CD4-positive, alpha-beta T cell (primary cell): ENCODE measurements at regions not wholly inside any gene's neighbourhood (a gene's known extent, or its start where the extent isn't known, plus 50 kb on each side); places are given as distances from the start of the nearest gene placed in this dataset.

Experiments used
- ATAC-seq: fragments of 200-7000 bp; cut with Tn5 transposase; one replicate; pipeline ENCODE4 v1.10.0; 2022; ENCODE audit warnings: mild to moderate bottlenecking; ENCODE audit not compliant: poor library complexity
- CTCF ChIA-PET: fragments of 350-600 bp; sonication (Branson Sonifier 250); formaldehyde crosslinking; loops from one replicate; lab custom pipeline; 2021; ENCODE audit warnings: antibody characterized with exemption, inconsistent platforms; lab: Charles Lee
- POLR2A ChIA-PET: fragments of 350-600 bp; sonication (Branson Sonifier 250); formaldehyde crosslinking; loops from one replicate; lab custom pipeline; 2021; ENCODE audit warnings: antibody characterized with exemption, inconsistent platforms; lab: Charles Lee
- DNase-seq, 14 experiments: peaks; one replicate each; pipeline ENCODE4 v3.0.0-alpha.2; 2013 to 2020; ENCODE audit warnings: mixed read lengths in 2 of 14
- H3K27ac ChIP-seq, 2 donors: one replicate each; pipeline versions ENCODE4 v1.5.1 to v1.7.0; 2013; ENCODE audit warnings: low read length in 2 of 2, low read depth in 1 of 2, mild to moderate bottlenecking in 1 of 2
- H3K27me3 ChIP-seq, 2 experiments: 1 replicate in 1 of 2; 2 replicates in 1 of 2; pipeline versions ENCODE4 v1.6.1 to v1.7.0; 2013; ENCODE audit warnings: low read length in 2 of 2, control low read depth in 1 of 2, mild to moderate bottlenecking in 1 of 2, moderate library complexity in 1 of 2; ENCODE audit not compliant: insufficient read depth in 2 of 2, control insufficient read depth in 1 of 2
- H3K36me3 ChIP-seq: one replicate; pipeline ENCODE4 v1.6.1; 2013; ENCODE audit warnings: low read length, control low read depth; ENCODE audit not compliant: insufficient read depth
- H3K4me1 ChIP-seq: one replicate; pipeline ENCODE4 v1.6.1; 2013; ENCODE audit warnings: low read length, control low read depth; ENCODE audit not compliant: insufficient read depth
- H3K4me3 ChIP-seq: one replicate; pipeline ENCODE4 v1.5.1; 2013; ENCODE audit warnings: mild to moderate bottlenecking, low read length, moderate library complexity
- H3K9me3 ChIP-seq, 2 experiments: 1 replicate in 1 of 2; 2 replicates in 1 of 2; pipeline versions ENCODE4 v1.6.1 to v1.7.0; 2013; ENCODE audit warnings: low read length in 2 of 2, mild to moderate bottlenecking in 2 of 2, control low read depth in 1 of 2, moderate library complexity in 1 of 2; ENCODE audit not compliant: control insufficient read depth in 1 of 2, insufficient read depth in 1 of 2
- H3K27ac Mint-ChIP-seq: one replicate; pipeline ENCODE4 v1.8.0; 2020; ENCODE audit warnings: mixed read lengths
- H3K27me3 Mint-ChIP-seq: one replicate; pipeline ENCODE4 v1.8.0; 2021; ENCODE audit warnings: mixed read lengths
- H3K36me3 Mint-ChIP-seq: one replicate; pipeline ENCODE4 v1.8.0; 2021; ENCODE audit warnings: low read depth, mixed read lengths
- H3K4me1 Mint-ChIP-seq: one replicate; pipeline ENCODE4 v1.8.0; 2021; ENCODE audit warnings: low read depth, mixed read lengths
- H3K4me3 Mint-ChIP-seq: one replicate; pipeline ENCODE4 v1.8.0; 2020; ENCODE audit warnings: mild to moderate bottlenecking, mixed read lengths
- H3K9me3 Mint-ChIP-seq: one replicate; pipeline ENCODE4 v1.8.0; 2020; ENCODE audit warnings: mixed read lengths
- CTCF ChIP-seq: fragments of 200-600 bp; IDR thresholded peaks from one replicate; pipeline ENCODE4 v1.8.0; 2022; ENCODE audit warnings: antibody characterized with exemption, mild to moderate bottlenecking
- intact Hi-C, 2 experiments: fragments of 100-400 bp; cut with DNase I in 1 of 2; cut with micrococcal nuclease in 1 of 2; formaldehyde crosslinking; loops; one replicate each; pipeline versions ENCODE4 v1.15.1 to v1.9.0; 2023 to 2025; cut with DNase I, micrococcal nuclease

GRCh38 chr4:97197106-97197505, 946.2 kb downstream of the STPG2 start:
- Mint-ChIP-seq H3K36me3 (no peaks in the 10 kb centered on the region), H3K9me3 (no peaks in the 10 kb centered on the region), H3K4me3 (no peak overlapping the region), H3K27ac (no peak overlapping the region), H3K4me1 (no peaks in the 10 kb centered on the region), H3K27me3 (no peaks in the 10 kb centered on the region)
- Histone ChIP-seq H3K4me3 (no peak overlapping the region), H3K27ac (no peak overlapping the region), H3K27me3 (no peaks in the 10 kb centered on the region), H3K9me3 (peaks cover 0 to 8% of the 10 kb centered on the region in 2 experiments), H3K36me3 (no peaks in the 10 kb centered on the region), H3K4me1 (no peaks in the 10 kb centered on the region)
- DNase-seq (no peak), ATAC-seq (no peak)
- CTCF ChIA-PET, result no interaction called here
- POLR2A ChIA-PET, result no interaction called here
- no peak for TF ChIP-seq CTCF
- intact Hi-C loops, result no loop called here

GRCh38 chr4:97208749-97209148, 934.5 kb downstream of the STPG2 start:
- Mint-ChIP-seq H3K27me3 (no peaks in the 10 kb centered on the region), H3K4me1 (no peaks in the 10 kb centered on the region), H3K36me3 (no peaks in the 10 kb centered on the region), H3K27ac (no peak overlapping the region), H3K4me3 (no peak overlapping the region), H3K9me3 (peaks cover 5% of the 10 kb centered on the region)
- H3K4me1 ChIP-seq, result no peaks in the 10 kb centered on the region
- intact Hi-C loops, result no loop called here
- TF ChIP-seq CTCF, result no peak
- no peaks in the 10 kb centered on the region for H3K27me3 ChIP-seq
- H3K27ac ChIP-seq, result no peak overlapping the region
- no peak for DNase-seq
- H3K4me3 ChIP-seq, result no peak overlapping the region
- ChIA-PET CTCF (no interaction called here), POLR2A (no interaction called here)
- ATAC-seq, result no peak
- no peaks in the 10 kb centered on the region for H3K9me3 ChIP-seq
- no peaks in the 10 kb centered on the region for H3K36me3 ChIP-seq

GRCh38 chr4:97215409-97215941, 927.8 kb downstream of the STPG2 start:
- peaks cover 6% of the 10 kb centered on the region for H3K9me3 Mint-ChIP-seq
- CTCF ChIA-PET, result no interaction called here
- intact Hi-C loops, result no loop called here
- no peak for ATAC-seq
- Histone ChIP-seq H3K27ac (no peak overlapping the region), H3K36me3 (no peaks in the 10 kb centered on the region), H3K4me1 (no peaks in the 10 kb centered on the region), H3K9me3 (no peaks in the 10 kb centered on the region), H3K4me3 (no peak overlapping the region), H3K27me3 (no peaks in the 10 kb centered on the region)
- no peaks in the 10 kb centered on the region for H3K27me3 Mint-ChIP-seq
- H3K4me3 Mint-ChIP-seq, result no peak overlapping the region
- POLR2A ChIA-PET, result no interaction called here
- TF ChIP-seq CTCF, result no peak
- no peaks in the 10 kb centered on the region for H3K4me1 Mint-ChIP-seq
- no peak overlapping the region for H3K27ac Mint-ChIP-seq
- no peak for DNase-seq
- no peaks in the 10 kb centered on the region for H3K36me3 Mint-ChIP-seq
